Neural progenitor cell (in vitro differentiated cells): ENCODE measurements at regions not wholly inside any gene's neighbourhood (a gene's known extent, or its start where the extent isn't known, plus 50 kb on each side); places are given as distances from the start of the nearest gene placed in this dataset.

Source experiments
- DNase-seq: peaks from one replicate; pipeline ENCODE4 v3.0.0-alpha.2; 2016; ENCODE audit warnings: low spot score
- H2AFZ ChIP-seq: fragments of 200-600 bp; sonication (generic); replicated peaks from 2 replicates; pipeline ENCODE4 v1.6.1; 2016; ENCODE audit warnings: antibody characterized with exemption
- H3F3A ChIP-seq: fragments of 200-600 bp; sonication (generic); 2 replicates; pipeline ENCODE4 v1.6.1; 2016; ENCODE audit warnings: antibody characterized with exemption, low read depth
- H3K27ac ChIP-seq: fragments of 200-600 bp; sonication (generic); 2 replicates; pipeline ENCODE4 v1.5.1; 2016; ENCODE audit warnings: mild to moderate bottlenecking
- H3K27me3 ChIP-seq: fragments of 200-600 bp; sonication (generic); 2 replicates; pipeline ENCODE4 v1.6.1; 2016; ENCODE audit warnings: mild to moderate bottlenecking, moderate library complexity
- H3K36me3 ChIP-seq: fragments of 200-600 bp; sonication (generic); 2 replicates; pipeline ENCODE4 v1.5.1; 2016
- H3K4me1 ChIP-seq: fragments of 200-600 bp; sonication (generic); 2 replicates; pipeline ENCODE4 v1.6.1; 2016; ENCODE audit warnings: mixed run types
- H3K4me2 ChIP-seq: fragments of 200-600 bp; sonication (generic); 2 replicates; pipeline ENCODE4 v1.6.1; 2016
- H3K4me3 ChIP-seq: fragments of 200-600 bp; sonication (generic); 2 replicates; pipeline ENCODE4 v1.5.1; 2016
- H3K79me2 ChIP-seq: fragments of 200-600 bp; sonication (generic); 2 replicates; pipeline ENCODE4 v1.6.1; 2016; ENCODE audit warnings: low read depth
- H3K9ac ChIP-seq: fragments of 200-600 bp; sonication (generic); 2 replicates; pipeline ENCODE4 v1.6.1; 2016
- H3K9me3 ChIP-seq: fragments of 200-600 bp; sonication (generic); 2 replicates; pipeline ENCODE4 v1.5.1; 2016; ENCODE audit warnings: low read depth
- H4K20me1 ChIP-seq: fragments of 200-600 bp; sonication (generic); 2 replicates; pipeline ENCODE4 v1.6.1; 2016; ENCODE audit warnings: low read depth
- H3K27ac Mint-ChIP-seq: 3 replicates; pipeline ENCODE4 v1.8.0; 2021; ENCODE audit warnings: mixed read lengths
- H3K27me3 Mint-ChIP-seq: 2 replicates; pipeline ENCODE4 v1.8.0; 2022; ENCODE audit warnings: low read depth, mild to moderate bottlenecking, inconsistent platforms, moderate library complexity, mixed read lengths; ENCODE audit not compliant: insufficient read depth
- H3K36me3 Mint-ChIP-seq: 3 replicates; pipeline ENCODE4 v1.8.0; 2021; ENCODE audit warnings: mixed read lengths
- H3K4me1 Mint-ChIP-seq: 3 replicates; pipeline ENCODE4 v1.8.0; 2021; ENCODE audit warnings: mixed read lengths
- H3K4me3 Mint-ChIP-seq: 3 replicates; pipeline ENCODE4 v1.8.0; 2021; ENCODE audit warnings: mild to moderate bottlenecking, moderate library complexity, mixed read lengths
- H3K9me3 Mint-ChIP-seq: 3 replicates; pipeline ENCODE4 v1.8.0; 2020; ENCODE audit warnings: mixed read lengths
- EZH2 ChIP-seq: fragments of 200-600 bp; sonication (generic); IDR thresholded peaks from 2 replicates; pipeline ENCODE4 v1.6.1; 2017; ENCODE audit warnings: antibody characterized with exemption, mild to moderate bottlenecking, moderate library complexity
- EZH2phosphoT487 ChIP-seq: fragments of 200-600 bp; sonication (generic); IDR thresholded peaks from 2 replicates; pipeline ENCODE4 v1.6.1; 2017; ENCODE audit warnings: antibody characterized with exemption
- TF ChIP-seq, protein P1 (sequence below): fragments of 200-600 bp; sonication (generic); IDR thresholded peaks from 2 replicates; pipeline ENCODE4 v1.5.1; 2017; ENCODE audit warnings: antibody characterized with exemption, mild to moderate bottlenecking

DNA sequence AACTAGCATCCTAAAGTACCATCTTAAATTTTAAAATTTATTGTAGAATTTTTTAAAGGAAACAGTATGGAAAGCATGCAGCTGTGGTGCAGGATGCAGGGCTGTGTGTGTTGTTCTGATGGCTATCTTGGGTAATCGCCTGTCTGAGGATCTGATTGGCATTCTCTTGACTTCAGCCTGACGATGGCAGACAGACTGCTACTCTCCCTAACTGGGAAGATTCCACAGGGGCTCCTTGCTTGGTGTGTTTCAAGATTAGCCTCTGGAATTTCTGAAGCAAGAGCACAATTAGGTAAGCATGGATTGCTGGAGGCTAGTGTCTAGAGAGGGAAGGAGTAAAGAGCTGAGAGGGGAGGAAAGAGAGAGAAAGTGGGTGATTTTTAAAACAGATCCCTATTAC is 696.8 kb upstream of the LRFN5 start:
- peak overlapping the region; percentile 87 for H2AFZ ChIP-seq
- no peak overlapping the region for H3K4me3 Mint-ChIP-seq
- no peaks in the 10 kb centered on the region for H3K9me3 ChIP-seq
- no peak overlapping the region for H3K4me3 ChIP-seq
- H3K27me3 ChIP-seq, result no peaks in the 10 kb centered on the region
- peaks cover 4% of the 10 kb centered on the region for H3K4me1 ChIP-seq
- no peaks in the 10 kb centered on the region for H3K36me3 ChIP-seq
- peak; percentile 65 for DNase-seq
- H3K79me2 ChIP-seq, result no peaks in the 10 kb centered on the region
- H3K4me2 ChIP-seq, result no peak overlapping the region
- H3K27me3 Mint-ChIP-seq, result no peaks in the 10 kb centered on the region
- no peak overlapping the region for H3K27ac Mint-ChIP-seq
- no peaks in the 10 kb centered on the region for H3K36me3 Mint-ChIP-seq
- no peaks in the 10 kb centered on the region for H3K9me3 Mint-ChIP-seq
- TF ChIP-seq EZH2phosphoT487 (no peak), EZH2 (no peak)
- TF ChIP-seq, protein P1, sequence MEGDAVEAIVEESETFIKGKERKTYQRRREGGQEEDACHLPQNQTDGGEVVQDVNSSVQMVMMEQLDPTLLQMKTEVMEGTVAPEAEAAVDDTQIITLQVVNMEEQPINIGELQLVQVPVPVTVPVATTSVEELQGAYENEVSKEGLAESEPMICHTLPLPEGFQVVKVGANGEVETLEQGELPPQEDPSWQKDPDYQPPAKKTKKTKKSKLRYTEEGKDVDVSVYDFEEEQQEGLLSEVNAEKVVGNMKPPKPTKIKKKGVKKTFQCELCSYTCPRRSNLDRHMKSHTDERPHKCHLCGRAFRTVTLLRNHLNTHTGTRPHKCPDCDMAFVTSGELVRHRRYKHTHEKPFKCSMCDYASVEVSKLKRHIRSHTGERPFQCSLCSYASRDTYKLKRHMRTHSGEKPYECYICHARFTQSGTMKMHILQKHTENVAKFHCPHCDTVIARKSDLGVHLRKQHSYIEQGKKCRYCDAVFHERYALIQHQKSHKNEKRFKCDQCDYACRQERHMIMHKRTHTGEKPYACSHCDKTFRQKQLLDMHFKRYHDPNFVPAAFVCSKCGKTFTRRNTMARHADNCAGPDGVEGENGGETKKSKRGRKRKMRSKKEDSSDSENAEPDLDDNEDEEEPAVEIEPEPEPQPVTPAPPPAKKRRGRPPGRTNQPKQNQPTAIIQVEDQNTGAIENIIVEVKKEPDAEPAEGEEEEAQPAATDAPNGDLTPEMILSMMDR, result no peak
- no peaks in the 10 kb centered on the region for H3K4me1 Mint-ChIP-seq
- peak overlapping the region; percentile 26 for H3K27ac ChIP-seq
- no peak overlapping the region for H3K9ac ChIP-seq
- H4K20me1 ChIP-seq, result no peaks in the 10 kb centered on the region
- H3F3A ChIP-seq, result no peaks in the 10 kb centered on the region

DNA sequence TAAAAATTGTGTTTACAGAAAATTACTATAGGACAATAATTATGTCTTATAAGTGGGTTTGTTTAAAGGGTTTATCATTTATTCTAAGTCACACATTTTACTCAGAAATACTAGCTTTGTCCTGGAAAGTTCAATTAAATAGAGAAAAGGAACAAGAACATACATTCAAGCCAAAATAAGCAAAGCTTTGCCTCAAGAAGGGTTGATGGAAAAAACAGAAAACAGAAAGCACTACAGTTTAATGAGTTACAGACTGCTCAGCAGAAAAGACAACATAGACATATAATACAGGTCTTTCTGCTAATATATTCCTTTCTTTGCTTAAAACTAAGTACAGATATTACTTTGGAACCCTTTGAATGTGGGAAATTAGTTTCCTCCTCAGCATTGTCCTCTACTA is 703.0 kb upstream of the LRFN5 start:
- no peak overlapping the region for H3K4me3 Mint-ChIP-seq
- Histone ChIP-seq H3K27ac (no peak overlapping the region), H3K79me2 (no peaks in the 10 kb centered on the region), H3K4me2 (no peak overlapping the region), H3K9ac (no peak overlapping the region), H3K4me3 (no peak overlapping the region), H3K27me3 (no peaks in the 10 kb centered on the region), H3F3A (no peaks in the 10 kb centered on the region), H2AFZ (no peak overlapping the region), H3K9me3 (no peaks in the 10 kb centered on the region), H4K20me1 (no peaks in the 10 kb centered on the region), H3K36me3 (no peaks in the 10 kb centered on the region), H3K4me1 (no peaks in the 10 kb centered on the region)
- no peaks in the 10 kb centered on the region for H3K4me1 Mint-ChIP-seq
- no peaks in the 10 kb centered on the region for H3K9me3 Mint-ChIP-seq
- H3K27me3 Mint-ChIP-seq, result no peaks in the 10 kb centered on the region
- H3K27ac Mint-ChIP-seq, result no peak overlapping the region
- H3K36me3 Mint-ChIP-seq, result no peaks in the 10 kb centered on the region
- TF ChIP-seq EZH2phosphoT487, result no peak
- no peak for TF ChIP-seq EZH2
- TF ChIP-seq, protein P1, result no peak
- DNase-seq, result no peak

GRCh38 chr14:40899435-40899834 is 707.2 kb upstream of the LRFN5 start:
- Mint-ChIP-seq H3K4me3 (no peak overlapping the region), H3K9me3 (no peaks in the 10 kb centered on the region), H3K27ac (no peak overlapping the region), H3K36me3 (no peaks in the 10 kb centered on the region), H3K27me3 (no peaks in the 10 kb centered on the region), H3K4me1 (no peaks in the 10 kb centered on the region)
- Histone ChIP-seq H3K4me2 (no peak overlapping the region), H3K4me3 (no peak overlapping the region), H3K9me3 (no peaks in the 10 kb centered on the region), H3K27ac (no peak overlapping the region), H2AFZ (no peak overlapping the region), H3K79me2 (no peaks in the 10 kb centered on the region), H4K20me1 (no peaks in the 10 kb centered on the region), H3F3A (no peaks in the 10 kb centered on the region), H3K4me1 (no peaks in the 10 kb centered on the region), H3K36me3 (no peaks in the 10 kb centered on the region), H3K27me3 (no peaks in the 10 kb centered on the region), H3K9ac (no peak overlapping the region)
- no peak for DNase-seq
- TF ChIP-seq, protein P1, result no peak
- no peak for TF ChIP-seq EZH2phosphoT487

DNA sequence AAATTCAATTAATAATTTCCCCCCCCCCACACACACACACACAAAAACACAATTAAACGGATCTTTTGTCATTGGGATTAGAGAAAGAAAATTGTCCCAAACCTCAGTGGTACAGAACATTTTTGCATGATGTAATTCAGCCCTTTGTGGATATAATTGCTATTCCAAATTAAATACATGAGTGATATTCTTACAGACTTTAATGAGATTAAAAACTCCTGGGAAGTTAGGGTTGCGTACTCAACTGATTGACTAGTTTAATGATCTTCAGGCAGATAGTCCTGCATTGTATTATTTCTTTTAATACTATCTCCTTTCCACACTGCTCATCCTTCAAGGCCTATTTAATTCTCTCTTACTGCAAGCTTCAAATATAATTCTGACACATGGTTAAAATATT is 711.8 kb upstream of the LRFN5 start:
- Mint-ChIP-seq H3K36me3 (no peaks in the 10 kb centered on the region), H3K4me3 (no peak overlapping the region), H3K9me3 (no peaks in the 10 kb centered on the region), H3K27ac (no peak overlapping the region), H3K4me1 (no peaks in the 10 kb centered on the region), H3K27me3 (no peaks in the 10 kb centered on the region)
- Histone ChIP-seq H2AFZ (no peak overlapping the region), H3K27ac (no peak overlapping the region), H3K9me3 (no peaks in the 10 kb centered on the region), H3F3A (no peaks in the 10 kb centered on the region), H3K9ac (no peak overlapping the region), H3K27me3 (no peaks in the 10 kb centered on the region), H3K36me3 (no peaks in the 10 kb centered on the region), H4K20me1 (no peaks in the 10 kb centered on the region), H3K4me3 (no peak overlapping the region), H3K79me2 (no peaks in the 10 kb centered on the region), H3K4me2 (no peak overlapping the region), H3K4me1 (no peaks in the 10 kb centered on the region)
- TF ChIP-seq EZH2phosphoT487 (no peak), EZH2 (no peak)
- TF ChIP-seq, protein P1, result no peak
- DNase-seq, result no peak
